ENCODE measurements at regions not wholly inside any gene's neighbourhood (a gene's known extent, or its start where the extent isn't known, plus 50 kb on each side); places are given as distances from the start of the nearest gene placed in this dataset.

- TF ChIP-seq CTCF (IDR thresholded peaks at IDR 0.05) (no peak), POLR2A (IDR thresholded peaks at IDR 0.05) (no peak)
- no peaks in the 10 kb centered on the region for H3K27me3 ChIP-seq
- no peak for ATAC-seq
- no peaks in the 10 kb centered on the region for H3K36me3 ChIP-seq (replicated peaks in 1 of 2; ENCODE audit: insufficient read depth in 1 of 2, low read depth in 2 of 2)
- WGBS, 2 donors: 72 to 76% methylated on average over 4 to 6 of the region's 6 CpGs
- H3K4me1 ChIP-seq: no peaks in the 10 kb centered on the region
- DNase-seq: no peak
- H3K9me3 ChIP-seq: no peaks in the 10 kb centered on the region
- no peak overlapping the region for H3K27ac ChIP-seq
- H3K4me3 ChIP-seq: no peak overlapping the region
- intact Hi-C loops (cut with DNase I): no loop called here
Measured at GRCh38 chrX:6718766-6719165, 183.8 kb upstream of the VCX3A start.

- Histone ChIP-seq H3K27ac (no peak overlapping the region), H3K9me3 (no peaks in the 10 kb centered on the region), H3K4me1 (no peaks in the 10 kb centered on the region), H3K4me3 (no peak overlapping the region), H3K27me3 (no peaks in the 10 kb centered on the region), H3K36me3 (replicated peaks in 1 of 2; ENCODE audit: insufficient read depth in 1 of 2, low read depth in 2 of 2) (no peaks in the 10 kb centered on the region)
- TF ChIP-seq CTCF (IDR thresholded peaks at IDR 0.05) (no peak), POLR2A (IDR thresholded peaks at IDR 0.05) (no peak)
- DNase-seq (no peak), ATAC-seq (no peak)
- 66 to 81% methylated on average over 2 to 5 of the region's 5 CpGs for WGBS, 2 donors
- intact Hi-C loops (cut with DNase I): no loop called here
Measured at GRCh38 chrX:6708676-6709380, 173.9 kb upstream of the VCX3A start.

- WGBS, 2 donors: 57 to 60% methylated on average over 1 of the region's 1 CpG
- TF ChIP-seq POLR2A (IDR thresholded peaks at IDR 0.05): no peak
- TF ChIP-seq CTCF (IDR thresholded peaks at IDR 0.05): no peak
- DNase-seq: no peak
- no peaks in the 10 kb centered on the region for H3K27me3 ChIP-seq
- H3K27ac ChIP-seq: no peak overlapping the region
- H3K4me1 ChIP-seq: no peaks in the 10 kb centered on the region
- H3K4me3 ChIP-seq: no peak overlapping the region
- intact Hi-C loops (cut with DNase I): no loop called here
- H3K9me3 ChIP-seq: no peaks in the 10 kb centered on the region
- ATAC-seq: no peak
- H3K36me3 ChIP-seq (replicated peaks in 1 of 2; ENCODE audit: insufficient read depth in 1 of 2, low read depth in 2 of 2): no peaks in the 10 kb centered on the region
Measured at GRCh38 chrX:6708041-6708440, 173.1 kb upstream of the VCX3A start.

GRCh38 chrX:6707497-6707896, 172.6 kb upstream of the VCX3A start:
- no peaks in the 10 kb centered on the region for H3K9me3 ChIP-seq
- H3K4me1 ChIP-seq: no peaks in the 10 kb centered on the region
- intact Hi-C loops (cut with DNase I): no loop called here
- TF ChIP-seq CTCF (IDR thresholded peaks at IDR 0.05) (no peak), POLR2A (IDR thresholded peaks at IDR 0.05) (no peak)
- H3K4me3 ChIP-seq: no peak overlapping the region
- H3K36me3 ChIP-seq (replicated peaks in 1 of 2; ENCODE audit: insufficient read depth in 1 of 2, low read depth in 2 of 2): no peaks in the 10 kb centered on the region
- no peak for DNase-seq
- no peak for ATAC-seq
- no peaks in the 10 kb centered on the region for H3K27me3 ChIP-seq
- H3K27ac ChIP-seq: no peak overlapping the region
- WGBS, 2 donors: 78 to 93% methylated on average over 5 to 6 of the region's 6 CpGs

GRCh38 chrX:6701085-6701484, 166.2 kb upstream of the VCX3A start:
- no peaks in the 10 kb centered on the region for H3K4me1 ChIP-seq
- no peak overlapping the region for H3K4me3 ChIP-seq
- H3K27me3 ChIP-seq: no peaks in the 10 kb centered on the region
- intact Hi-C loops (cut with DNase I): no loop called here
- no peak for TF ChIP-seq CTCF (IDR thresholded peaks at IDR 0.05)
- no peak for TF ChIP-seq POLR2A (IDR thresholded peaks at IDR 0.05)
- H3K36me3 ChIP-seq (replicated peaks in 1 of 2; ENCODE audit: insufficient read depth in 1 of 2, low read depth in 2 of 2): no peaks in the 10 kb centered on the region
- ATAC-seq (no peak), DNase-seq (no peak)
- no peak overlapping the region for H3K27ac ChIP-seq
- no peaks in the 10 kb centered on the region for H3K9me3 ChIP-seq
- WGBS, 2 donors: 78 to 89% methylated on average over 3 of the region's 4 CpGs

Data from body of pancreas (tissue), 4 donors.